Mesodermal cell (in vitro differentiated cells): ENCODE measurements at regions not wholly inside any gene's neighbourhood (a gene's known extent, or its start where the extent isn't known, plus 50 kb on each side); places are given as distances from the start of the nearest gene placed in this dataset.
"Not testable (repeated sequence)": the region's sequence is repeated elsewhere in the genome, so short reads cannot be mapped to it uniquely, and the experiment has no call there.

Experiments
- H3K27ac ChIP-seq: 2 replicates; pipeline ENCODE4 v1.7.0; 2013; ENCODE audit warnings: mild to moderate bottlenecking, low read depth, low read length, moderate library complexity; ENCODE audit not compliant: severe bottlenecking
- H3K36me3 ChIP-seq: 2 replicates; pipeline ENCODE4 v1.7.1; 2013; ENCODE audit warnings: mild to moderate bottlenecking, low read length, moderate library complexity; ENCODE audit not compliant: control insufficient read depth, insufficient read depth
- H3K4me1 ChIP-seq: one replicate; pipeline ENCODE4 v1.7.1; 2013; ENCODE audit warnings: mild to moderate bottlenecking, low read length; ENCODE audit not compliant: insufficient read depth, control insufficient read depth, poor library complexity, severe bottlenecking
- H3K4me3 ChIP-seq: 2 replicates; pipeline ENCODE4 v1.7.0; 2013; ENCODE audit warnings: low read length, control low read depth, mild to moderate bottlenecking; ENCODE audit not compliant: insufficient read depth, poor library complexity, severe bottlenecking; ENCODE audit errors: extremely low read depth
- H3K9me3 ChIP-seq: 2 replicates; pipeline ENCODE4 v1.7.1; 2013; ENCODE audit warnings: mild to moderate bottlenecking, low read length, moderate library complexity; ENCODE audit not compliant: control insufficient read depth
- WGBS, 2 experiments: methylation state at CpG; one replicate each; pipeline ENCODE4 v1.1.5; 2013; ENCODE audit warnings: missing lambda C conversion rate in 2 of 2; ENCODE audit not compliant: insufficient coverage in 2 of 2; 5-methylcytosine and 5-hydroxymethylcytosine counted together

GRCh38 chr2:118762290-118762689, 85.2 kb downstream of the EN1 start:
- Histone ChIP-seq H3K4me3 (no peak overlapping the region), H3K9me3 (no peaks in the 10 kb centered on the region), H3K27ac (no peak overlapping the region), H3K4me1 (no peaks in the 10 kb centered on the region), H3K36me3 (no peaks in the 10 kb centered on the region)
- no CpG with 5 or more reads among the region's 3 CpGs for WGBS, 2 experiments

- WGBS, 2 experiments, result 66 to 70% methylated on average over 5 of the region's 6 CpGs
- H3K9me3 ChIP-seq, result no peaks in the 10 kb centered on the region
Observed at GRCh38 chr2:118761771-118762170, 85.7 kb downstream of the EN1 start.

GRCh38 chr2:118755901-118756300, 91.5 kb downstream of the EN1 start:
- 14 to 40% methylated on average over 1 to 2 of the region's 2 CpGs for WGBS, 2 experiments
- H3K36me3 ChIP-seq, result no peaks in the 10 kb centered on the region

More at GRCh38 chr2:118761771-118762170, 85.7 kb downstream of the EN1 start:
- Histone ChIP-seq H3K27ac (no peak overlapping the region), H3K36me3 (no peaks in the 10 kb centered on the region), H3K4me3 (no peak overlapping the region), H3K4me1 (no peaks in the 10 kb centered on the region)

GRCh38 chr2:118755384-118755783, 92.1 kb downstream of the EN1 start:
- H3K9me3 ChIP-seq, result no peaks in the 10 kb centered on the region
- no peak overlapping the region for H3K27ac ChIP-seq
- no peak overlapping the region for H3K4me3 ChIP-seq
- H3K4me1 ChIP-seq, result no peaks in the 10 kb centered on the region
- no peaks in the 10 kb centered on the region for H3K36me3 ChIP-seq
- WGBS, 2 experiments, result 71 to 95% methylated on average over 1 to 2 of the region's 2 CpGs

More at GRCh38 chr2:118755901-118756300, 91.5 kb downstream of the EN1 start:
- H3K4me1 ChIP-seq, result no peaks in the 10 kb centered on the region
- no peak overlapping the region for H3K27ac ChIP-seq
- H3K9me3 ChIP-seq, result no peaks in the 10 kb centered on the region
- H3K4me3 ChIP-seq, result no peak overlapping the region

GRCh38 chr2:118752762-118753429, 94.6 kb downstream of the EN1 start:
- H3K4me1 ChIP-seq, result no peaks in the 10 kb centered on the region

GRCh38 chr2:118750959-118751565, 96.4 kb downstream of the EN1 start:
- 92 to 100% methylated on average over 1 to 2 of the region's 3 CpGs for WGBS, 2 experiments
- H3K4me1 ChIP-seq, result no peaks in the 10 kb centered on the region
- H3K36me3 ChIP-seq, result no peaks in the 10 kb centered on the region
- H3K4me3 ChIP-seq, result no peak overlapping the region
- peaks cover 7% of the 10 kb centered on the region for H3K9me3 ChIP-seq
- H3K27ac ChIP-seq, result no peak overlapping the region

More at GRCh38 chr2:118752762-118753429, 94.6 kb downstream of the EN1 start:
- Histone ChIP-seq H3K27ac (no peak overlapping the region), H3K9me3 (no peaks in the 10 kb centered on the region), H3K36me3 (no peaks in the 10 kb centered on the region), H3K4me3 (no peak overlapping the region)
- WGBS, 2 experiments, result 80 to 82% methylated on average over 11 to 16 of the region's 16 CpGs

GRCh38 chr2:118748245-118748885, 99.1 kb downstream of the EN1 start:
- peaks cover 22% of the 10 kb centered on the region for H3K9me3 ChIP-seq
- H3K4me3 ChIP-seq, result no peak overlapping the region
- no peaks in the 10 kb centered on the region for H3K4me1 ChIP-seq
- no peak overlapping the region for H3K27ac ChIP-seq
- H3K36me3 ChIP-seq, result no peaks in the 10 kb centered on the region
- WGBS, 2 experiments, result 90 to 97% methylated on average over 3 of the region's 3 CpGs

- peaks cover 26% of the 10 kb centered on the region for H3K9me3 ChIP-seq
- H3K4me1 ChIP-seq, result no peaks in the 10 kb centered on the region
- H3K27ac ChIP-seq, result no peak overlapping the region
- H3K36me3 ChIP-seq, result no peaks in the 10 kb centered on the region
- H3K4me3 ChIP-seq, result no peak overlapping the region
Observed at GRCh38 chr2:118747637-118748036, 99.8 kb downstream of the EN1 start.

GRCh38 chr2:118747066-118747465, 100.4 kb downstream of the EN1 start:
- peaks cover 26% of the 10 kb centered on the region for H3K9me3 ChIP-seq
- H3K27ac ChIP-seq, result no peak overlapping the region
- WGBS, 2 experiments, result 81 to 96% methylated on average over 4 to 5 of the region's 5 CpGs
- no peaks in the 10 kb centered on the region for H3K36me3 ChIP-seq
- no peak overlapping the region for H3K4me3 ChIP-seq
- no peaks in the 10 kb centered on the region for H3K4me1 ChIP-seq

- not testable (repeated sequence) for H3K36me3 ChIP-seq, H3K4me1 ChIP-seq, H3K27ac ChIP-seq, H3K4me3 ChIP-seq
- 90 to 92% methylated on average over 3 of the region's 3 CpGs for WGBS, 2 experiments
- peaks cover 31% of the 10 kb centered on the region for H3K9me3 ChIP-seq
Observed at GRCh38 chr2:118744682-118745181, 102.7 kb downstream of the EN1 start.
